ENCODE measurements at regions not wholly inside any gene's neighbourhood (a gene's known extent, or its start where the extent isn't known, plus 50 kb on each side); places are given as distances from the start of the nearest gene placed in this dataset.
A peak's percentile ranks its signal among the peaks of the same experiment; 100 is the strongest.

- intact Hi-C loops (cut with DNase I) = no loop called here
- DNase-seq (no peak), ATAC-seq (ENCODE audit: poor library complexity) (peak; percentile 21)
Observed at GRCh38 chr1:244919320-244920282, 55.3 kb upstream of the HNRNPU start.

- intact Hi-C loops (cut with DNase I) = no loop called here
- peak; percentile 59 for DNase-seq
Observed at GRCh38 chr1:244918421-244919319, 54.3 kb upstream of the HNRNPU start.

DNA sequence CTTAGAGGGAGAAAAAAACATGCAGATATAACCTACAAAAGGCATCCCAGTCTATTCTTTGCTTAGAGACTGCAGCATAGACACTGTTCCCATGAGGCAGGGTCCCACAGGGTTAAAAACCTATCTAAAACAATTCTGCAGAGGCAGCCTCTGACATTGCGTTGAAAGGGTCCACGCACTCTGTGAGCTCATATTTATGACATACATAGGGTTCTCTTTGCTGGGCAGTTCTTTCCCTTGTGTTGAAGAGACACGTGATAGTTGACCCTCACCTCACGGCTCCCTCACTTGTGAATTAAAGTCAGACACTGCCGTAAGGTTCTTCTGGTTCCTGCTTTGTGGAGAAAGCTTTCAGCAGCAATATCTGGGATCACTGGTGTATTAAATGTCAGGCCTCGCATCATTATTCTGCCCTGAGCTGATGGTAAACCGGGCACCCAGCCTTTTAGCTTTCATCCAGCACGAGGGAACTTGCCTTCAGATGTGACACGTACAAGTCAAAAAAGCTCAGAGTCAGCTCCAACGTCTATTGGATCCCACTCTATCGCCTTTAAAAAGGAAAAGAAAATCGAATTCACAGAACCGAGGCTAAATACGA lies 52.8 kb upstream of the HNRNPU start:
- intact Hi-C loops (cut with DNase I) = no loop called here
- ATAC-seq (ENCODE audit: poor library complexity) (no peak), DNase-seq (no peak)

More at GRCh38 chr1:244918421-244919319, 54.3 kb upstream of the HNRNPU start:
- peak; percentile 94 for ATAC-seq (ENCODE audit: poor library complexity)

DNA sequence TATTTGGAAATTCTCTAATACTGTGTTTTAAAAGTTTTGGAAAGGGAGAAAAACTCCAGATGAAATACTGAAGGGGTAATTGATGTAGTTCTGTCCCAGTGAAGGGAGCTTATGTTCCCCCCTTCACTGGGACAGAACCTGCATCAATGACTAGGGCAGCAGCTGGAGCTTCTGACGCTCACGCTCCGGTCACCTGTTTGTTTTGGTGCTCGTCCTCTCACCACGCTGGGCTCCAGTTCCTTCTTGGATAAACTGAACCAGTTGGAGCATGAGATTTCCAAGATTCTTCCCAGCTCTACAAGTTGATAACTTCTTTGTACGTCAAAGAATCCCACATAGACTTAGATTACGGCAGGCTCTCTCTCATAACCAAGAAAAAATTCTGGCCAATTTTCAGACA lies 51.4 kb upstream of the HNRNPU start:
- DNase-seq (no peak), ATAC-seq (ENCODE audit: poor library complexity) (no peak)
- intact Hi-C loops (cut with DNase I) = no loop called here

- no peak for DNase-seq
- intact Hi-C loops (cut with DNase I) = no loop called here
- ATAC-seq (ENCODE audit: poor library complexity) = no peak
Observed at GRCh38 chr1:244914761-244915160, 50.4 kb upstream of the HNRNPU start.

Data from Right ventricle myocardium superior (tissue), 1 donor.